ENCODE measurements at regions not wholly inside any gene's neighbourhood (a gene's known extent, or its start where the extent isn't known, plus 50 kb on each side); places are given as distances from the start of the nearest gene placed in this dataset.

DNA sequence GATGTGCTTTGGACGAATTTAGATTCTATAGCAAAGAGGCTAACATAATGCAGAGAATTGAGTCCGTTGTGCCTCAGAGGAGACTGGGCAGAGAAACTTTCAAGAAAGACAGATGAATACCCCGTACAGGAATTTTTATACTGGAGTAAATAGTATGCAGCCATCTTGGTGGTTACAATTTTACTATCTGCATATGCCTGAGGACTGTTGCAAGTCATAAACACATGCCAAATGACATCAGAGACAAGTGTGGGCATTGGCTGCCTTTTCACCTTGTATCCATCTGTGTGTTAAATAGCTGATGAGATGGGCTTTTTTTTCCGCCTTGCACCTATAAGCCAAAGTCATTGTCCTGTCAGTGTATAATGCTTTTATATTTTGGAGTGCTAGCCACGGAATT, 267.5 kb upstream of the SP4 start:
- DNase-seq: no peak

DNA sequence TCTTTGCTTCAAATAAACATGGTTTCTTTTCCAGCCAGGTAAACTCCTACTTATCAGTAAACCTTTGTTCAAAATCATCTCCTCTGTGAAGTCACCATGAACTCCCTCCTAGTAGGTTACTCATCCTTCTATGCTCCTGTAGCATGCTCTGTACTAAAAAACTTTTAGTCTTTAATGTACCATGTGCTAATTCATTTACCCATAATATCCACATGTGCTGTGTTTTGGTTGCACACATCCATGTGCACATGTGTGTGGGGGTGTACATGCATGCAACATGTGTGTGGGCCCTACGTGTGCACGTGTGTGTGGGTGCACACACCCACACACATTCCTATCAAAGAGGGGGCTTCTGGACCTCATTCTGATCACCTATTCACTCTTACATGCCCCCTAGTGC, 259.9 kb upstream of the SP4 start:
- DNase-seq: no peak

DNA sequence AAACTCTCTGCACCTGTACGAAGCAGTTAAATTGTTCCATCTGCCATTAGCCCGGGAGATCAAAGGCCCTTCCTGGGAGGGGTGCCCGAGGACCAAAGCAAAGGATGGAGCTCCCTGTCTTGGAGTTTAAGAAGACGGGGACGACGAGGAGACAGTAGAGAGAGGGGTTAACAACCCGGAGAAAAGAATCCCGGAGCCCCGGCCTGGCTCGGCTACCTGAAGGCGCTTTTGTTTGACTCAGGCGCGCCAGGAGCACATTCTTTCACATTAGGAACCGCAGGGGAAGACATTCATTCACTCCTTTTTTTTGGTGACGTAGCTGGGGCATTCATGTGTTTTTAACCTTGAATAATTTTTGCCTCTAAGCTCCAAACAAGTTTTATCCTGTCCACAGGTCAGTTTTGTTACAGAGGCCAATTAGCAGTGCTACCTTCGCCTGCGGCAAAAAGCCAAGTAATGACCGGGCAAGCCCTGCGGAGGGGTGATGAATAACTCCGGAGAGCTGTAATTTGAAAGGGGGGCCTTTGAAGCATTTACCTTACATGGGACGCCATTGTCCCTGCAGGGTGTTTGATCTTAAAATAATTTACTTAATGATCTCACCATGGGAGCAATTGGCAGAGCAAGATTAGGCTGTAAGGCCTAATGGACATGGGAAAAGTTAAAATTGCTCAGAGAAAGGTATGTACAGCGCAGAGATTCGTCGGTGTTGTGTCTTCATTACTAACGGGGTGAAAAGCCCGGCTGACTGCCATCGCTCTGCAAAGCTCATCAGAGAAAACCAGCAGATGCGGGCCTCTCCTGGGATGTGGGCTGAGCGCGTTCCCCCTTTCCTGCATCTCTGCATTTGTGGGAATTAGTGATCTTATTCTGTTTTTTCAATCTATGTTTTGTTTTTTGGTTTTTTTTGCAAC, 258.0 kb upstream of the SP4 start:
- DNase-seq: no peak

DNA sequence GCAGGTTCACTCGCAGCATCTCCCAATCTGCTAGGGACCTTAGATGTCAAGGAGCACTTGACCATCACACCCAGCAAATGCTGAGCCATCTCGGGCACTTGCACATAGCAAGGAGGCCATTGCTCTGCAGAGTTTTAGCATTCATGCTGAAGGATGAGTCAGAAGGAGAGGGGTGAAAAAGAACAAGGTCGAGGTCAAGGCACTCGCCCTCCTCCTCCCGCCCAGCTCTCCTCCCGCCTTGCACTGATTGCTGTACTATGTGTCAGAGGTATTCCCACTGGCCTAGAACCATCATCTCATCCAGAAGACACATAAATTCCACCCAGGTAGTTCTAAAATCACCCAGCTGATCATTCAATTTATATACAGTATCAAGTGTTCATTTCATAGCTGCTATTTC, 255.1 kb upstream of the SP4 start:
- DNase-seq: no peak

DNA sequence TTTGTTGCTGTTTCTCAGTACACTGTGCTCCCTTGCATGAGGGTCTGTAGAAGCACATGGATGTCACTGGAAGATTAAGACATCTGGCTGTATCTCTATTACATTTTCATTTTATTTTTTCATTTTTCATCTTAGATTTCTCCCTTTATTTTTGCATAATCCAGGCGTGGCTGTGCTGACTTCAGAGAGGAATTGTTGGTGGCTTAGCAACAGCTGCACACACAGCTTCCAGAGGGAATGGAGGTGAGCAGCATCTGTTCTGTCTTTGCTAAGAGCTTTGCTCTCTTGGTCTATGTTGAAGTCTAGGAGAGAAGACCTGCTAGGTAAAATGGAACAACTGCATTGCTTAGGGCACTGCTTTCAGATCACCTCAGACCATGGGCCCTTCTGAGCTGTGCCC, 254.4 kb upstream of the SP4 start:
- no peak for DNase-seq

DNA sequence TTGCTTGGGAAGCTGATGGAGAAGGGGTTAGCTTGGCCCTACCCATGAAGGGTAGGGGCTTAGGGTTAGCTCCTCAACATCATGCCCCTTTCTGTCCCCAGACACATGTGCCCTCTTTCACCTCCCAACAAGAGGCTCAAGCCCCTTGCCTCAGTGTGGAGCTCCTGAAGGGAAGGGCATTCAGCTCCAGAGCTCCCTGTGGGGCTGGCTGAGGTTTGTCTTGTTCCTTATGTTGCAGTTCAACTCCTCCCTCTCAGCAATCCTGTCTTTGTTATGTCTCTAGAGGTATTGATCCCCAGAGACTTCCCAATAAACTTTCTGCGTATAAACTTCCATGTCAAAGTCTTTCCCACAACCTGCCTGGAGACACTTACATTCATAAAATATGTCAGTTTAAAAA, 252.2 kb upstream of the SP4 start:
- no peak for DNase-seq

DNA sequence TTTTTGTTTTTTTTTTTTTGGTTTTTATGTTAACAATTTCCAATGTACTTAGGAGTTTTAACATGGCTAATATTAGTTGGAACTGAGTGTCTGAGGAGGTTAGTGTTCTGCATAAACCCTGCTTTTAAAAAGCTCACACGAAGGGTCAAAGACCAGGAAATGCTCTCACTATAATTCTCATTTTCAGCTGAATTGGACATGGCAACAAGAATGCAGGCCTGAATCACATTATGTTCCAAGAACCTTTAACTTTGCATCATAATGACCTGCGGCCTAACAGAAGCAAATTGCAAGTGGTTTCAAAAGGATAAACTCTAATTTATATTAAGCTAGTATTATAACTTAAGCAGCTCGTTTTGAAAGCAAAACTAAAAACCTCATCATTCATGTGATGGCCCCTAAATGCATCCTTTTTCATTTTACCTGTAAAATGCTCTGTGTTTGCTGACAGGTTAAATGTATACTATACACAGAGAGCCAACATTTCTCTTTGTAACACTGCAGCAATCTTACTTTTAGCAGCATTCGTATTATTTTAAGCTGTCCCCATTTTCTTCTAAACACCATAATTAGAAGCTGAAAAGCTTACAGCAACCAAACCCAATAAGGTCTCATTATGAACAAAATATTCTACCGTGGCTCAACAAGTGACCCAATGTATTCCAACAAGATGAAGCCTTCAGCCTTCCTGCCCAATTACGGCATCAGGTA, 242.8 kb upstream of the SP4 start:
- DNase-seq: no peak

DNA sequence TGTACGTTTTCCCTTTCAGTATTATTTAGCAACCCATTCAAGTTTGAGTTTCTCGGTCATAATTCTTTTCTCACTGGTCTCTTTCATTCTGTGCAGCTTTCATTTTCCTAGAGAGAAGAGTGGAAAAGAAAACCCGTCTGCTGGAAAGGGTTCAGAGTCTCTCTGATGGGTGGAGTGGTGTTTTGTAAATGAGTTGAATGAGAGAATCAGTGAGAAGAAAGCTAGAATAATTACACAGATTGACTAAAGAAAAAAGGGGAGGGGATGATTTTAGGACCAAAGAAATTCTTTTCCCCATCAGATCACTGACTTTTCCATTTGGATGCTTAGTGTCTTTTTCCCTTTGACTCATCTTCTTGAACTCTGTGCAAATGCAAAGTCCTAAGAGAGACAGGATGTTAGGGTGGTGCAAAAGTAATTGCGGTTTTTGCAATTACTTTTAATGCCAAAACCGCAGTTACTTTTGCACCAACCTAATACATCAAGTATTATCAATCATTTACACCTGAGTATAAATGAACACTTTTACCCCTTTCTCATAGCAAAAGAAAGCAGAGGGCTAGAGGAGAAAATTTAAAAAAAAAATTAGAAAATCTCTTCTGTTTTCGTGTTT, 242.1 kb upstream of the SP4 start:
- DNase-seq: no peak

DNA sequence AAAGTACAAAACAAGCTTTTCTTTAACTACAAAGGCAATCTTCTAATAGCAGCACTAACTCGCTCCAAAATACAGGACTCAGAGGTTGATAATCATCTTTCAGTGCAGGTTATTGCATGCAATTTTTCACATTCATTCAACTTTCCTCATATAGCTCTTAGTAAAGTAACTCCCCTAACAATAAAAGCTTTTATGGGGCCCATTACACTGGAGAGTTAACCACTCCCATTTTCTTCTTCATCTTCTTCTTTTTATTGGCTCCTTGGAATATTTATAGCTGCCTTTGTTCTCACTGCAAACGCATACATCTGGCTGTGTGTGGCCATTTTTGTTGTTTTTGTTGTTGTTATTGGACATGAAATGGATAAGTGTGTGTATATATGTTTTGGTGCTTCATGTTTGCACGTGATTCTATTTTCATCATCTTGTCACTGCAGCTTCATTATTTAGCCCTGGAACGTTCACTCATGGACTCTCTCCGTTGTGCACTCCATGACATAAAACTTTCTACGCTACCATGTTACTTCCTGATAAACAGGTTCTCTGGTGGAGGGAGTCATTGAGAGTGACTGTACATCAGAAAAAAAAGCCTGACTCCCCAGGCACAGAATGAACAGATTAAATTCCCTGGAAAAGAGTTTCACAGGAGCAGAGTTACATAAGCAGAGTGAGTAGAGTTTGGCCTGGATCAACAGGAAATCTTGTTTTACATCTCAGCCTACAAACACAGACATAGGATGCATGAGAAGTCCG, 236.4 kb upstream of the SP4 start:
- no peak for DNase-seq

DNA sequence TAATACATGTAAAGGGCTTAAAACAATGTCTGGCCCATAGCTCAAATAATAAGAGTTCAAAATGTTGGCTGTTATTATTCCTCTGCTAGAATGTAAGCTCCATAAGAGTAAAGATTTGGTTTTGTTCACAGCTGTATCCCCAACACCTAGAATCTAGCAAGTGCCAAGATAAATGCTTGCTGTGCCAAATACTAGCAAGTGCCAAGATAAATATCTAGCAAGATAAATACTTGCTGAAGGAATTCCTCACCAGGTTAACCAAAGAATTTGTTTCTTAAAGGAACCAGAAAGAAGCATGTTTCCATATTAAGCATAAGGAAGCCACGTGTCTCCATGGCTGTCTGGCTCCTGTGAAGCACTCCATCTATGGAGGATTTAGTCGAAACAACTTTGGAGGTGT, 235.2 kb upstream of the SP4 start:
- DNase-seq: no peak

DNA sequence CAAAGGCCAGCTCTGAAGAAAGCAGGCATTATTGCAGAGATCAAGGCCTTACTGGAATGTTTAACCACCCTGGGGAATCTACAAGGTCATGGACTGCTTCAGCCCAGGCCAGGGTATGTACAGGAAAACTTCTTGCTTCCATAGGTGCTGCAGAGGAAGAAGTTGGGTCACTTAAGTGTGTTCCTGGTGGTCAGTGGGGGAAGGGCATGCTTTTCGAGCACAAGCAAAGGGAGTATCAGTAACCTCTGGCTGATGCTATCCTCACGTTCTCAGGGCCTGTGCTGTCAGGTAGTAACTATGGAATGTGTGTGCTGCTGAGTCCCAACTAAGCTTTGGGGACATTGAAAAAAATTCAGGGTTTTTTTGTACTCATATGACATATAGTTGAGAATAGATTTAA, 234.0 kb upstream of the SP4 start:
- no peak for DNase-seq

DNA sequence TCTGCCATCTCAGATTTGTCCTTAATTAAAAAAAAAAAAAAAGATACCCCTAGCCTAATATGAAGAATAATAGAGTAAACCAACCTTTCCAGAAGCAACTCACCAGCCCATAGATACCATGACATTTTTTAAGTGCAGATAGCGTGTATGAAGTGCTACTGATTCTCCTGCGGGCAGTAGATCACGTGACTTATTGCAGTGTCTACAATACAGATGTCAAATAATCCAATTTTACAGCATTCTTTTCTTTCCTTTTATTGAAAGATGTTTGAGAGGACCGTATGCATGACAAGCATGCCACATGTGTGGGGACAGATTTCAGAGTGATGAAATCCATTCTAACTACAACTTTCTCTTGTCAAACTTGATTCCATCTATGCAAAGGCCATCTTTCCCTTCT, 232.9 kb upstream of the SP4 start:
- DNase-seq: no peak

DNA sequence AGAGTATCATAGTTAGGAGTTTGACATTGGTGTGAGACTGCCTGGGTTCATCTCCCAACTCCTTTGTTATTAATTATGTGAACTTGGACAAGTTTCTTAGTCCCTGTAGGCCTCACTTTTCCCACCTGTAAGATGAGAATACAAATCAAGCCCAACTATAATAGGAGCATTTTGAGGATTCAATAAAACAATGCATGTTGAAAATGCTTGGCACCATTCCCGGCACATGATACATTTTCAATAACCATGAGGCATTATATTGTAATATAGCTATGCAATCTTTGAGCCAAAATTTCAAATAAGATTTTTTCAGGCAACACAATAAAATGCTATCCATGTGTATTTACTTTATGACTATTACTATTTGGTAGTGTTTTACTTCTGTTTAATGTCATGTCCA, 229.0 kb upstream of the SP4 start:
- no peak for DNase-seq

DNA sequence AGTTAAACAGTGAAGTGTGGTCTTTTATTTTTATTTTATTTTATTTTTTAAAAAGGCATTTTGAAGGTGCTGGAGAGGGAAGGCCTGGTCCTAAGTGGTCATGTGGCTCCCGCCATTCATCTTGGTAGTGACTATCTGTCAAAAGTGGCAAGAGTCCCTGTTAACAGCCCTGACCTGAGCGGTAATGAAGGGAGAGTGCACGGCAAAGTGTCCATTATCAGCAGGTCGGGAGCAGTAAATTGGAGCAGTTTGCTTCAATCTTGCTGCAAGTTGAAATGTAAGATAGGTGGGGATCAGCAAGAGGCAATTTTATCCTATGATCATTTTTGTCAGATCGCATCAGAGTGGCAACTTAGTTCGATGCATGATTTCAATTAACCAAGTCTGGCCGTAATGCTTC, 227.4 kb upstream of the SP4 start:
- no peak for DNase-seq

DNA sequence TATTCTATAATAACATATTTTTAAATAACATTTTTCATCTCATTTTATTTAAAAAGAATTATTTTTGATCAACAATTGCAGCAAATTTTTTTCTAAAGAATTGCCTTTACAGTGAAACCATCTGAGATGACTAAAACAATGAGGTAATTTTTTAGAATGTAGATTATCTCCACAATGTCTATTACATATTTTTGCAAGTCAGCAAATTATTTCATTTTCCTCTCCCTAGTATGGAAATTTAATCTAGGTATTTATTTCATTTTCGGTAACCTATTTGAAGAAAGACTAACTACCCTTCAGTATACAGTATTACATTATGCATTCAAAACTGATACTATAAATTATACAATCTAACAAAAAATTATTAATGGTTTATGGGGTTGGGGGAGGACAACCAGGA, 213.2 kb upstream of the SP4 start:
- DNase-seq: no peak

DNA sequence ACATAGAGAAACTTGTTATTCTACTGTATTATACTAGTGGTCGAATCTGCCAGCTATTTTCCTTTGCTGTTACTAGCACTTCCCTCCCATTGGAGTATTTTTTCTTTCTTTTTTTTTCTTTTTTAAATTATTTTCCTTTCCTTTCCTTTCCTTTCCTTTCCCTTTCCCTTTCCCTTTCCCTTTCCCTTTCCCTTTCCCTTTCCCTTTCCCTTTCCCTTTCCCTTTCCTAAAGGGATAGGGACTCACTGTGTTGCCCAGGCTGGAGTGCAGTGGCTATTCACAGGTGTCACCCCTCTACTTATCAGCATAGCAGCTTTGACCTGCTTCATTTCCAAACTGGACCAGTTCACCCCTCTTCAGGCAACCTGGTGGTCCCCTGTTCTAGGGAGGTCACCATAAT, 212.6 kb upstream of the SP4 start:
- no peak for DNase-seq

DNA sequence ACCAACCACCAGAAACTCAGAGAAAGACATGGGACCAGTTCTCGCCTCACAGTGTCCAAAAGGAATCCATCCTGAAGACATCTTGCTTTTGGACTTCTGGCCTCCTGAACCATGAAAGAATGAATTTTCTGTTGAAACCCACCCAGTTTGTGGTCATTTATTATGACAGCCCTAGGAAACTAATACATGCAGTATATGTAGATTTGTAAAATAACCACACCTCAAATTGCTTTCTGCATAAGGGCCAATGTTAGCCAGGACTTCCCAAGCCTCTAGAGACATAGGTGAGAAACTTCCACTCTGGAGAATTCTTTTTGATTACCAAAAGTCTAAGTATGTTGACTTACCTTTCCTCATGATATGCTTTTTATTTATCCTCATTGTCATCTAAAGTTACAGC, 210.5 kb upstream of the SP4 start:
- DNase-seq: no peak

DNA sequence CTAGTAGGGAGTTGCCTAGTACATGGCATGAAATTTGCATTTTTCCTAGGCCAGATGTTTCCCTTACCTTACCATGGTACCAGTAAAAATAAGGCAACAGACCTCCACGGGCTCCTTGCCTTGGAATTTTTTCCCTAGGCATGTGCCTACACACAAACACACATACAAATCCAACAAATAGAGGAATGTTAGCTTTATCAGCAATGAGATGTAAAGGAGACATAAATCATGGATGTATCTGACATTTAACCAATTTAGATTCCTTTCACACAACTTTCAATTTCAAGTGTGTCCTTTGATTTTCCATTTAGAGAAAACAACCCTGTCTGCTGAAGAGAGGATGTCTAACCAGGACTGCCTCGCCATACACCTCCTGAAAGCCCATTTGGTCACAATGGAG, 209.7 kb upstream of the SP4 start:
- DNase-seq: no peak

DNA sequence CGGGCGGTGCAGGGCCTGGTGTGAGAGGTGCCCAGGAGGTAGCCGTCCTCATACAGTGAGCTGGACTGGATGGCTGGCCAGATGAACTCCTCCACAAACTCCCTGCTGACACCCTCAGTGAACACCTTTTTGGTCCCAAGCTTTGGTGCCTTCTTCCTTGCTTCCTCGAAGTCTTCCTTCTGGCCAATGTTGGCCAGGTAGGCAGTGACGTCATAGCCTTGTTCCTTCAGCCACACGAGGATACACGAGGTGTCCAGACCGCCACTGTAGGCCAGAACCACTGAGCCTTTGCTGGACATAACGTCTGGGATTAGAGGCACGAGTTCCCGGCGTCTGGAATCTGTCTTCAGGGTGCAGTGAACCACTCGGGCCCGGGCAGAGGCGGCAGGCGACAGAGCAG, 206.8 kb upstream of the SP4 start:
- no peak for DNase-seq

DNA sequence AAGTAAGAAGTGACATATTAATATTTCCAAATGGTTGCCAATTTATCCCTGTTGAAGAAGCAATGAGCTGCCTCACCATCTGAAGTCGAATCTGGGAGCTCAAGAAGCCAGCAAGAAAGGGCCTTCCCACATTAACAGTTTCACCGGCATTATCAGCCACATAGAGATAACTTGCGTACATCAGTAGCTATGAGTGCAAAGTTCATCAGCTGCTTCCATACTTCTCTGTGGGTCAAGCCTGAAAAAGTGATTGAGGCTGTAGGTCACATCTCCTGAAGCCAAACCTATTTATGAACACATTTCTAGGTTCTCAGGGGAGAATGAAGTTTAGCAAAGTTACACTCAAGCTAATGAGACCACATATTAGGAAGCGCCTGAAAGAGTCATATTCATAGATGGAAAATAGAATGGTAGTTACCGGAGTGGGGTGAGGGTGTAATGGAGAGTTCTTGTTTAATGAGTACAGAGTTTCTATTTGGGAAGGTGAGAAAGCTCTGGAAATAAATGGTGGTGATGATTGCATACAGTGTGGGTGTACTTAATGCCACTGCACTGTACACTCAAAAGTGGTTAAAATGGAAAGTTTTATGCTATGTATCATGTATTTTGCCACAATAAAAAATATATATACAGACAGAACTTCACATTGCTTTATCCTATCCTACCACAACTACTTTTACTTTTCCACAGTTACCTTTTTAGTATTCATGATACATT, 189.3 kb upstream of the SP4 start:
- DNase-seq: no peak

DNA sequence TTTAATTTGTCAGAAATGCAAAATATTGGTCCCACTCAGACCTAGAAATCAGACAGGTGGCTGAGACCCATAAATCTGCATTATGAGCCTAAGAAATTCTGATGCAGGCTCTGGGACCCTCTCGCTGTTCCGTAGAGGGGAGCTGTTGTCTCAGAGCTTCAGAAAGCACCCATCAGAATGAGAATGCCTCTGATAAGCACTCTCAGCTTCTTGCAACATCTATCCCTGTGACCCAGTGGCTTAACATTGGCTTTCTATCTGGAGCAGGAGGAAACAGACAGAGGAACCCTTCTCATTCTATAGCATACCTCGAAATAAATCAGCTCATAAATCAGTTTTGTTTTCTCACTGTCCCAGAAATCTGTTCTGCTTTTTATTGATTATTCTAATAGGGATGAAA, 184.6 kb upstream of the SP4 start:
- DNase-seq: no peak

DNA sequence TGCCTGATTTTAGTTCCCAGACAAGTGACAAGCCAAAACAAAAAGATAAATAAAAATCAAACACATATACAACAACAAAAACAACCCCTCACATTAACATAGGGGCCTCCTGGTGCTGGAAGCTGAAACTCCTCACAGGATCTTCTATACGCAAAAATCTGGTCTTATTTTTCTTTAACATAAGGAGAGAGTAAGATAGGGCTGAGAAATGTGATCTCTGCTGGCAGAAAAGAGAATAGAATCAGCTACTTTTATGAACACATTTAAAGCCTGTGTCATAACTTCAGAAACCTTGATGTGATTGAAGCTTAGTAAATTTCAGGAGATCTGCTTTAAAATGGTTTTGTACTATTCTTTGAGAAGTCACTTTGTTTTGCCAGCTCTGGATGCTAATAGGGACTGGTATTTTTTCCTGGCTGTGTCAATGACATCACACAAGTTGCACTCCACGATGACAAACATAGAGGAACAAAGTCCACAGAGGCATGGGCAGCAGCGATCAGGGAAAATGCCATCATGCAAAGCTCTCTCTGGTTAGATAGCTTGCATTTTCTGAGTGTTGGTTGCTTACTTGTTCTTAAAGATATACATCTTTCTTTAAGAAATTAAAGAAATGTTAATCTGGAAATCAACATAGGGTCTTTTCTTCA, 176.6 kb upstream of the SP4 start:
- DNase-seq: no peak
